ENCODE measurements at regions not wholly inside any gene's neighbourhood (a gene's known extent, or its start where the extent isn't known, plus 50 kb on each side); places are given as distances from the start of the nearest gene placed in this dataset.
"Not testable (repeated sequence)": the region's sequence is repeated elsewhere in the genome, so short reads cannot be mapped to it uniquely, and the experiment has no call there.

DNA sequence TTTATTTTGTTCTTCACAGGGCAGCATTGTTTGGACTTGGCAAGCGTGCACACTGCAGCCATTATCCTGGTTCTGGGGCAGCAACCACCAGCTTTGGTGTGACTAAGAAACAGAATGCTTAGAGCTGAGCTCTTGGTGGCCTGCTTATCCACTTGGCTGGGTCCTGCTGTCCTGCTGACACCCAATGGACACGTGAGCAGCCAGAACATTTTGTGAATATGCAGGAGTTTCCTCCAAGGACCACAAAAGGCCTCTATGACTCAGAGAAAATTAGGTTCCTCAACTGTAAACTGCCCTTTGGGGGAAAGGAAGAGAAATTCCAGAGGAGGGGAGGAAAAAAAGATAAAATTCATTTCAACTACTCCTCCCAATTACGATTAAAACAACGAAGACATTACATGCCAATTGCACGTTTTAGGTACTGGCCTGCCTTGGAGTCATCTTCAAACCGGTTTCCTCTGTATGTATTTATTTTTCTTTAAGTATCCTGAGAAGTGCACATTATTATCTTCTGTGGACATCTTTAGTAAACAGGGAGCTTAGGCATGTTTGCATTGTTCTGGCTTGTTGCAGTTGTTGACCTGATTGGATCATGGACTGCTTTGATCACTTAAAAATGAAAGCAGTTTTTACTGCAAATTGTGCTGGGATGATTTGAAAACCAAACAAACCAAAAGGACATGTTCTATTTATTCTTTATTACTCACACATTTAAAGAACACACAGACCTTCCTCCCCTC, 82.3 kb upstream of the TLE4 start:
- Histone ChIP-seq H3K27me3 (no peaks in the 10 kb centered on the region), H3K36me3 (no peaks in the 10 kb centered on the region), H3K27ac (no peak overlapping the region), H3K9me3 (no peaks in the 10 kb centered on the region), H3K4me3 (replicated peaks in 1 of 3) (no peak overlapping the region), H3K4me1 (no peaks in the 10 kb centered on the region)
- DNase-seq, result peak in 1 of 2 donors; percentile 4
- 71 to 77% methylated on average over 6 of the region's 6 CpGs for WGBS, 2 donors
- TF ChIP-seq, protein P1, sequence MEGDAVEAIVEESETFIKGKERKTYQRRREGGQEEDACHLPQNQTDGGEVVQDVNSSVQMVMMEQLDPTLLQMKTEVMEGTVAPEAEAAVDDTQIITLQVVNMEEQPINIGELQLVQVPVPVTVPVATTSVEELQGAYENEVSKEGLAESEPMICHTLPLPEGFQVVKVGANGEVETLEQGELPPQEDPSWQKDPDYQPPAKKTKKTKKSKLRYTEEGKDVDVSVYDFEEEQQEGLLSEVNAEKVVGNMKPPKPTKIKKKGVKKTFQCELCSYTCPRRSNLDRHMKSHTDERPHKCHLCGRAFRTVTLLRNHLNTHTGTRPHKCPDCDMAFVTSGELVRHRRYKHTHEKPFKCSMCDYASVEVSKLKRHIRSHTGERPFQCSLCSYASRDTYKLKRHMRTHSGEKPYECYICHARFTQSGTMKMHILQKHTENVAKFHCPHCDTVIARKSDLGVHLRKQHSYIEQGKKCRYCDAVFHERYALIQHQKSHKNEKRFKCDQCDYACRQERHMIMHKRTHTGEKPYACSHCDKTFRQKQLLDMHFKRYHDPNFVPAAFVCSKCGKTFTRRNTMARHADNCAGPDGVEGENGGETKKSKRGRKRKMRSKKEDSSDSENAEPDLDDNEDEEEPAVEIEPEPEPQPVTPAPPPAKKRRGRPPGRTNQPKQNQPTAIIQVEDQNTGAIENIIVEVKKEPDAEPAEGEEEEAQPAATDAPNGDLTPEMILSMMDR (IDR thresholded peaks at IDR 0.05), result no peak
- no peak for TF ChIP-seq POLR2A (IDR thresholded peaks at IDR 0.05)
- intact Hi-C loops (cut with DNase I), result no loop called here

- Histone ChIP-seq H3K27me3 (no peaks in the 10 kb centered on the region), H3K9me3 (no peaks in the 10 kb centered on the region), H3K4me3 (replicated peaks in 1 of 3) (no peak overlapping the region), H3K36me3 (no peaks in the 10 kb centered on the region), H3K27ac (no peak overlapping the region), H3K4me1 (no peaks in the 10 kb centered on the region)
- no peak for TF ChIP-seq POLR2A (IDR thresholded peaks at IDR 0.05)
- TF ChIP-seq, protein P1 (IDR thresholded peaks at IDR 0.05), result no peak
- DNase-seq, result no peak
- intact Hi-C loops (cut with DNase I), result no loop called here
- 81 to 86% methylated on average over 3 of the region's 3 CpGs for WGBS, 2 donors
Observed at GRCh38 chr9:79490657-79491248, 81.0 kb upstream of the TLE4 start.

- intact Hi-C loops (cut with DNase I), result no loop called here
- H3K27me3 ChIP-seq, result no peaks in the 10 kb centered on the region
- H3K4me3 ChIP-seq (replicated peaks in 1 of 3), result no peak overlapping the region
- TF ChIP-seq POLR2A (IDR thresholded peaks at IDR 0.05), result no peak
- TF ChIP-seq, protein P1 (IDR thresholded peaks at IDR 0.05), result no peak
- WGBS, 2 donors, result 87 to 94% methylated on average over 3 of the region's 3 CpGs
- no peaks in the 10 kb centered on the region for H3K9me3 ChIP-seq
- H3K36me3 ChIP-seq, result no peaks in the 10 kb centered on the region
- no peak for DNase-seq
- no peak overlapping the region for H3K27ac ChIP-seq
- no peaks in the 10 kb centered on the region for H3K4me1 ChIP-seq
Observed at GRCh38 chr9:79492092-79493009, 79.4 kb upstream of the TLE4 start.

- DNase-seq, result not testable (repeated sequence)
Observed at GRCh38 chr9:79500196-79500864, 71.4 kb upstream of the TLE4 start.

GRCh38 chr9:79501546-79501945, 70.2 kb upstream of the TLE4 start:
- intact Hi-C loops (cut with DNase I), result no loop called here
- Histone ChIP-seq H3K27ac (no peak overlapping the region), H3K9me3 (no peaks in the 10 kb centered on the region), H3K27me3 (no peaks in the 10 kb centered on the region), H3K4me1 (no peaks in the 10 kb centered on the region), H3K36me3 (no peaks in the 10 kb centered on the region), H3K4me3 (replicated peaks in 1 of 3) (no peak overlapping the region)
- TF ChIP-seq POLR2A (IDR thresholded peaks at IDR 0.05), result no peak
- TF ChIP-seq, protein P1 (IDR thresholded peaks at IDR 0.05), result no peak
- WGBS, 2 donors, result 92 to 93% methylated on average over 2 of the region's 2 CpGs
- DNase-seq, result no peak

More at GRCh38 chr9:79500196-79500864, 71.4 kb upstream of the TLE4 start:
- H3K4me1 ChIP-seq; H3K27ac ChIP-seq; H3K9me3 ChIP-seq; H3K36me3 ChIP-seq; intact Hi-C loops (cut with DNase I); H3K4me3 ChIP-seq (replicated peaks in 1 of 3); H3K27me3 ChIP-seq: not testable (repeated sequence)
- WGBS, 2 donors, result 96% methylated on average over 25 of the region's 25 CpGs

All from thyroid gland (tissue), 4 donors.